GM20000 (cell line): ENCODE measurements at regions not wholly inside any gene's neighbourhood (a gene's known extent, or its start where the extent isn't known, plus 50 kb on each side); places are given as distances from the start of the nearest gene placed in this dataset.

Experiments
- DNase-seq: peaks from one replicate; pipeline ENCODE4 v3.0.0; 2012; ENCODE audit warnings: low spot score
- CTCF ChIP-seq: IDR thresholded peaks from 2 replicates; pipeline ENCODE4 v1.5.1; 2012; ENCODE audit warnings: mild to moderate bottlenecking, control low read depth; ENCODE audit errors: extremely low read depth, missing control alignments

- no peak for DNase-seq
- TF ChIP-seq CTCF: no peak
These were observed 111.9 kb upstream of the SEC14L1 start for GRCh38 chr17:77028900-77029299.

GRCh38 chr17:77032929-77033328, 107.8 kb upstream of the SEC14L1 start:
- no peak for DNase-seq
- no peak for TF ChIP-seq CTCF

DNA sequence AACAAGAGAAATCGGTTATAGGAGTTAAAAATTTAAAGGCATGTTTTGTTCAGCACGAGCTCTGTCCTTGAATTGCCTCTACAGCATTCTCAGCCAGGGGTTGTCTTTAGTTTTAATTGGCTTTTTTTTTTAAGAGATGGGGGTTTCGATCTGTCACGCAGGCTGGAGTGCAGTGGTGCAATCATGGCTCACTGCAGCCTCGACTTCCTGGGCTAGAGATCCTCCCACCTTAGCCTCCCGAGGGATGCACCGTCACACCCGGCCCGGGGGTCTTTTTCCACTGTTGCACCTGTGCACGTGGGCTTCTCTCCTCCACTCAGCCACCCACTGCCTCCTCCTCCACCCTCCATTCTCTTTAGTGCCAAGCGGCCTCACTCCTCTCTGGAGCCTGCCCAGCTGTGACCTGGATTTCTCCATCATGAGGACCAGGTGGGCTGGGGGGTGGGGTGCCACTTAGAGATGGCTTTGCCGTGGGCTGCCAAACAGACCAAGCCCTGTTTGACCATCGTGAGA, 106.8 kb upstream of the SEC14L1 start:
- no peak for TF ChIP-seq CTCF
- DNase-seq: no peak

DNA sequence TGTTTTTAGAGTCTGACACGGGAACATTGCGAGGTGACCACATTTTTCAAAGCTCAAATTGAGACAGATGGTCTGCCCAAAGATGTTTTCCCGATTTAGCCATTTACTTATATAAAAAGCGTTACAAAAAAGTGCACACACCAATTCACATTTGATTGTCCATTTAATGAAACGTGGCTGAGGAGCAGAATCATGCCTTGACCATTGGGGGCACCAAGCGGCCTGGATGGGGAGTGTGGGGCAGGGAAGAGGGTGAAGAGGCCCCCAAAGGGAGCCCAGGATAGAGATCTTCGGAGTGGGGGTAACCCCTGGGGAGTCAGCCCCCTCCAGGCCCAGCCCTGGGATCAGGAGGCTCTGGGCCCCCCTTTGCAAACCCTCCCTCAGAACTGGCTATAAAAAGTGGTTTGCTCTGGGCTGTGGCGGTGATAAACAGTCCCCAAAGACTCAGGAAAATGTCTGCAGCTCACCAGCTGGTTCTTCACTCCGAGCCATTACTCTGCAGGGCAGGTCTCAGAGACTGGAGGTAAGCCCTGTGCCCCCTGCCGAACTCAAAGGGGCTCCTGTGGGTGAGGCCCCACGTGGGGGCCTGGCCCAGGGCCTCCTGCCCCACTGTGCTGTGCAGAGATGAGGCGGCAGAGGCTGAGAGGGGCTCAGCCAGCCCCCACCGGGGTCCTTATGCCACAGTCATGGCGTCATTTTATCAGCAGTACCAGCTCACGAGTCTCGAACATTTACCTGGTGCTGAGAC, 105.9 kb upstream of the SEC14L1 start:
- no peak for TF ChIP-seq CTCF
- DNase-seq: no peak

- no peak for TF ChIP-seq CTCF
- DNase-seq: no peak
These were observed 105.2 kb upstream of the SEC14L1 start for GRCh38 chr17:77035526-77035925.

- DNase-seq: no peak
- TF ChIP-seq CTCF: no peak
These were observed 104.5 kb upstream of the SEC14L1 start for GRCh38 chr17:77036136-77036840.

DNA sequence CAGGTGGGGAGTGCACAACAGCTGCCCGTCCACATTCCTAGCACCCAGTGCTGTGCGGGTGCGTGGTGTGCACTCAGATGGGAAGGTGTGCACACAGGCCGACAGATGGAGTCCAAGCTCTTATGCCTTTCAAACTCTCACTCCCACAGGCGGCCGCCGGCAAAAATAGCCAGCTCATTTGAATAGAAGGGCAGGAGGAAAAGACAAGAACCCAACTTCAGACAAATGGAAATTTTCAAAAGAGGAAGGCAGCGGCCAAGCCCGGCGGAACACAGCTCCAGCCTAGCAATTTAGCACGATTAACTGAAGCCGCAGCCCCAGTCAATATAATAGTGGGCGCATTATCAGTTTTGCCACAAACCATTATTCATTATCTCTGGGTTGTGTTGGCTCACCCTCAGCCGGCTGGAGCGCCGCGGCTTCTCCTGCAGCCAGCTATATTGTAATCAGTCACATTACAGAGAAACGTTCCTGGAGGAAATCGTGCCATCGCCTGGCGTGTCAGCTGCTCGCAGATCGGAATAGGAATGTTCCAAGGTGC, 103.9 kb upstream of the SEC14L1 start:
- no peak for TF ChIP-seq CTCF
- DNase-seq: no peak
